IPS-20b (cell line): ENCODE measurements at regions not wholly inside any gene's neighbourhood (a gene's known extent, or its start where the extent isn't known, plus 50 kb on each side); places are given as distances from the start of the nearest gene placed in this dataset.

Experiments used
- H3K27ac ChIP-seq: one replicate; pipeline ENCODE4 v1.5.1; 2013; ENCODE audit warnings: low read length
- H3K27me3 ChIP-seq: 2 replicates; pipeline ENCODE4 v1.6.1; 2013; ENCODE audit warnings: mild to moderate bottlenecking, low read length, inconsistent platforms; ENCODE audit not compliant: insufficient read depth
- H3K36me3 ChIP-seq: 2 replicates; pipeline ENCODE4 v1.6.1; 2013; ENCODE audit warnings: low read depth, mild to moderate bottlenecking, inconsistent platforms, low read length, moderate library complexity; ENCODE audit not compliant: insufficient read depth
- H3K4me1 ChIP-seq: 2 replicates; pipeline ENCODE4 v1.6.1; 2013; ENCODE audit warnings: mild to moderate bottlenecking, control low read depth, inconsistent platforms, low read length, moderate library complexity; ENCODE audit not compliant: insufficient read depth
- H3K4me3 ChIP-seq: 2 replicates; pipeline ENCODE4 v1.5.1; 2013; ENCODE audit warnings: mild to moderate bottlenecking, low read length, inconsistent platforms
- H3K9ac ChIP-seq: 2 replicates; pipeline ENCODE4 v1.6.1; 2013; ENCODE audit warnings: low read depth, mild to moderate bottlenecking, inconsistent platforms, low read length, moderate library complexity
- H3K9me3 ChIP-seq: 2 replicates; pipeline ENCODE4 v1.6.1; 2013; ENCODE audit warnings: mild to moderate bottlenecking, low read depth, low read length, inconsistent platforms; ENCODE audit not compliant: insufficient read depth

DNA sequence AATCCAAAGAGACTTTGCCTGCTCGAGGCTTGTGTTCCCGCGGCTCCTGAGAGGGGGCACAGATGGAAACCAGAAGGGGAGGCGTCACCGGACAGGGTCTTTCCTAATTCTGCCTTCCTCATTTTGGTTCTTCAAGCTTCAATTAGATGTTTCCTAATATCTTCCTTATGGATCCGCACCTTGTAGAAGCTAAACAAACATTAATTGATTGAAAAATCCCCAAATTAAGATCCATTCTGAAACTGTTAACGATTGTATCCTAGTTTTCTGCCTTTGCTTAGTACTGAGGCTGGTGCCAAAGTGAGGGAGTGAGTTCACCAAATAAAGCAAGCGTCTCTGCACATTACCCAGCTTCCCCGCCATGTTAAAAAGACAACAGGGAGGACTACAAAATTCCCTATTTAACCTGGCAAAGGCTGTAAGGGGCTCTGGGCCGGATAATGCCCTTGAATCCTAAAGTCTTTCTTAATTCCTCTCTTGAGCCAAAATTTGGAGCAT is 123.2 kb downstream of the GPX5 start:
- peak overlapping the region; percentile 80; the same call in 1 of the 2 replicates for H3K9ac ChIP-seq
- H3K9me3 ChIP-seq = no peaks in the 10 kb centered on the region
- H3K27me3 ChIP-seq = no peaks in the 10 kb centered on the region
- H3K4me1 ChIP-seq = no peaks in the 10 kb centered on the region; the same call in 1 of the 2 replicates
- no peak overlapping the region for H3K27ac ChIP-seq
- peak overlapping the region; percentile 97 for H3K4me3 ChIP-seq
- no peaks in the 10 kb centered on the region for H3K36me3 ChIP-seq

DNA sequence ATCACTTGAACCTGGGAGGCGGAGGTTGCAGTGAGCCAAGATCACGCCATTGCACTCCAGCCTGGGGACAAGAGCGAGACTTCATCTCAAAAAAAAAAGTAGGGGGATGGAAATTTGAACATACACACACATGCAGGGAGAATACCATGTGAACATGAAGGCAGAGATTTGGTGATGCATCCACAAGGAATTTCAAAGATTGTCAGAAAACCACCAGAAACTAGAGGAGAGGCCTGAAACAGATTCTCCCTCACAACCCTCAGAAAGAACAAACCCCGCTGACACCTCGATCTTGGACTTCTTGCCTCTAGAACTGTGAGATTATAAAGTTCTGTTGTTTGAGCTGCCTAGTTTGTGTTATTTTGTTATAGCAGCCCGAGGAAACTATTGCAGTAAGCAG is 125.5 kb downstream of the GPX5 start:
- Histone ChIP-seq H3K36me3 (no peaks in the 10 kb centered on the region), H3K4me3 (no peak overlapping the region), H3K4me1 (no peaks in the 10 kb centered on the region; the same call in 1 of the 2 replicates), H3K27me3 (peaks cover 2% of the 10 kb centered on the region; the same call in 1 of the 2 replicates), H3K9ac (no peak overlapping the region), H3K27ac (no peak overlapping the region), H3K9me3 (no peaks in the 10 kb centered on the region)

DNA sequence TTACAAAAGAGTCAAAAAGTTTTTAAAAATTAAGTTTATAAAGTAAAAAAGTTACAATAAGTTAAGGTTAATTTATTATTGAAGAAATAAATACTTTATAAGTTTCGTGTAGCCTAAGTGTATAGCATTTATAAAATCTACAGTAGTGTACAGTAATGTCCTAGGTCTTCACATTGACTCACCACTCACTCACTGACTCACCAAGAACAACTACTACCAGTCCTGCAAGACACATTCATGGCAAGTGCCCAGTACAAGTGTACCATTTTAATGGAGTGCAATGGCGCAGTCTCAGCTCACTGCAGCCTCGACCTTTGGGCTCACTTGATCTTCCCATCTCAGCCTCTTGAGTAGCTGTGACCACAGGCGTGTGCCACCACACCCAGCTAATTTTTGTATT is 128.2 kb downstream of the GPX5 start:
- Histone ChIP-seq H3K9me3 (no peaks in the 10 kb centered on the region), H3K36me3 (no peaks in the 10 kb centered on the region), H3K9ac (no peak overlapping the region), H3K4me1 (no peaks in the 10 kb centered on the region; the same call in 1 of the 2 replicates), H3K4me3 (no peak overlapping the region), H3K27me3 (peaks cover 16% of the 10 kb centered on the region; the same call in 1 of the 2 replicates), H3K27ac (no peak overlapping the region)

DNA sequence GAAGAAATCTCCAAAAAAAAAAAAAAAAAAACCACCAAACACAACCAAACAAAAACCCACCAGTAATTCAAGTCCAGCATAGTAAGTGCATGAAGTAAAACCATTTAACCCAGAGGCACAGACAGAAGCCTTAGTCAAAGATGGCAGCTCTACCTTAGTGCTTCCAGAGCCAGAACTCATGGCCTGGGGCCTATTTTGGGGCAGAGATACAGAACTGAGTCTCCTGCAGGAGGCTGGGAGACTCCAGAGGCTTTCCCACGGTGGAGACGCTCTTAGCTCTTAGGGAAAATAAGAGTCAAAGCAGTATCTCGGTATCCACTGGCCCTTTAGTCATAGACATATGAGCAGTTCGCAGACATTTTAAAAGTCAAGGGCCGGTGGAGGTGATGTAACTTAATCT is 129.5 kb downstream of the GPX5 start:
- Histone ChIP-seq H3K9ac (no peak overlapping the region), H3K4me1 (no peaks in the 10 kb centered on the region), H3K36me3 (no peaks in the 10 kb centered on the region), H3K27ac (no peak overlapping the region), H3K4me3 (no peak overlapping the region), H3K27me3 (peaks cover 16% of the 10 kb centered on the region; the same call in 1 of the 2 replicates), H3K9me3 (no peaks in the 10 kb centered on the region)

DNA sequence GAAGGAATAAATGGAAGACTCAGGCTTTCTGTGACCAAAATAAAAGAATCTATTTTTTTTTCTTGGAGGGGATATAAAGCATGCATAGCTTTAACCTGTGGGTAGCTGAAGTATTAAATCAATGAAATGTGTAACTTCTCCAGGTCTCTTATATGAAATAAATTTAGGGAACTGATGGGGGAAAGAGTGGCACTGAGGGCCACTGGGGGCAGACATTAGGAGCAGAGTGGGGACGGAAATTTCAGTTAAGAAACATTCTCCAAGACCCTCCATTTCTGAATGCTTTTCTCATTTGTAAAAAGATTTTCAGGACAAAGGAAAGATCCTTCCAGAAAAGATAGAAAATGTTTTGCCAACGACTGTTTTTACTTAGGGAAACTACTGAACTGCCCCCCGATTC is 131.0 kb downstream of the GPX5 start:
- Histone ChIP-seq H3K27me3 (peaks cover 16% of the 10 kb centered on the region; the same call in 1 of the 2 replicates), H3K36me3 (no peaks in the 10 kb centered on the region), H3K27ac (no peak overlapping the region), H3K4me3 (peak overlapping the region; percentile 96; the same call in 1 of the 2 replicates), H3K9me3 (no peaks in the 10 kb centered on the region), H3K4me1 (no peaks in the 10 kb centered on the region), H3K9ac (peak overlapping the region; percentile 68; the same call in 1 of the 2 replicates)

DNA sequence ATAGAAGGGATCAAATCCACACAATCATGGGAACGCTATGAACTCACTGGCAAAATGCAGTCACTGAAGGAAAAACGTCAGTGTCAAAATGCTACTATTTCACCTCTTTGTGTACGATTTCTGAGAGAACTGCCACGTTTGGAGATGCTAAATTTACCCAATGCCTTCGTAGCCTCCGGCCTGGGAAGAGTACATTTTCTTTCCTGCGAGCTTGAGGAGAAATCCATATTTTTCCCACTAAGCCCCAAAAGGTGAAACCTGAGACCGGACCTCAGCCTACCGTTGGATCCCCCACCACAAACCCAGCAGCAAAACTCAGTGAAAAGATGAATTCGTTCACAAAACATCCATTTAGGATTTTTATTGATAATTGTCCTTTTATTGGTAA is 131.7 kb downstream of the GPX5 start:
- H3K36me3 ChIP-seq = no peaks in the 10 kb centered on the region
- H3K27ac ChIP-seq = no peak overlapping the region
- H3K27me3 ChIP-seq = peaks cover 16% of the 10 kb centered on the region; the same call in 1 of the 2 replicates
- H3K4me1 ChIP-seq = no peaks in the 10 kb centered on the region
- H3K9me3 ChIP-seq = no peaks in the 10 kb centered on the region
- peak overlapping the region; percentile 96 for H3K4me3 ChIP-seq
- peak overlapping the region; percentile 68; the same call in 1 of the 2 replicates for H3K9ac ChIP-seq

DNA sequence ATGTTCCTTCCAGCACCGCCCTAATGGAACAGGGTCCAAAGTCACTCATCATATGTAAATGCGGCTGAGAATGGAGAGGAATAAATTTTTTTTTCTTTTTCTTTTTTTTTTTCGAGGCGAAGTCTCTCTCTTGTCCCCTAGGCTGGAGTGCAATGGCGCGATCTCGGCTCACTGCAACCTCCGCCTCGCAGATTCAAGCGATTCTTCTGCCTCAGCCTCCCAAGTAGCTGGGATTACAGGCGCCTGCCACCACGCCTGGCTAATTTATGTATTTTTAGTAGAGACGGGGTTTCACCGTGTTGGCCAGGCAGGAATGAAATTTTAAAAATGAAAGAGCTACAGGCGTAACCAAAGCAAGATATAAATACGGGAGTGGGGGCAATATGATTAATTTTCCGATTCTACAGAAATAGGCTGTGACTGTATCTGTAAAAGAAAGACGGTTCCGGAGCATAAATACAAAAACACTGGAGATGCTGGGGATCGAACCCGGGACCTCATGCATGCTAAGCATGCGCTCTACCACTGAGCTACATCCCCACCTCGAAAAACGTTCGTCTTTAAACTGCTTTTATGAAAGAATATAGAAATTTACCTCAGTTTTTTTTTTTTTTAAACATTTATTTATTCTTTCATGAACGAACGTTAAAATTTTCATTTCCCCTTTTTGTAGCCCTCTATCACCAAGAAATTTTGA is 132.2 kb downstream of the GPX5 start:
- no peaks in the 10 kb centered on the region for H3K9me3 ChIP-seq
- peak overlapping the region; percentile 72; the same call in 1 of the 2 replicates for H3K9ac ChIP-seq
- no peaks in the 10 kb centered on the region for H3K4me1 ChIP-seq
- no peak overlapping the region for H3K27ac ChIP-seq
- H3K27me3 ChIP-seq = peaks cover 16% of the 10 kb centered on the region; the same call in 1 of the 2 replicates
- H3K4me3 ChIP-seq = peak overlapping the region; percentile 96
- no peaks in the 10 kb centered on the region for H3K36me3 ChIP-seq

DNA sequence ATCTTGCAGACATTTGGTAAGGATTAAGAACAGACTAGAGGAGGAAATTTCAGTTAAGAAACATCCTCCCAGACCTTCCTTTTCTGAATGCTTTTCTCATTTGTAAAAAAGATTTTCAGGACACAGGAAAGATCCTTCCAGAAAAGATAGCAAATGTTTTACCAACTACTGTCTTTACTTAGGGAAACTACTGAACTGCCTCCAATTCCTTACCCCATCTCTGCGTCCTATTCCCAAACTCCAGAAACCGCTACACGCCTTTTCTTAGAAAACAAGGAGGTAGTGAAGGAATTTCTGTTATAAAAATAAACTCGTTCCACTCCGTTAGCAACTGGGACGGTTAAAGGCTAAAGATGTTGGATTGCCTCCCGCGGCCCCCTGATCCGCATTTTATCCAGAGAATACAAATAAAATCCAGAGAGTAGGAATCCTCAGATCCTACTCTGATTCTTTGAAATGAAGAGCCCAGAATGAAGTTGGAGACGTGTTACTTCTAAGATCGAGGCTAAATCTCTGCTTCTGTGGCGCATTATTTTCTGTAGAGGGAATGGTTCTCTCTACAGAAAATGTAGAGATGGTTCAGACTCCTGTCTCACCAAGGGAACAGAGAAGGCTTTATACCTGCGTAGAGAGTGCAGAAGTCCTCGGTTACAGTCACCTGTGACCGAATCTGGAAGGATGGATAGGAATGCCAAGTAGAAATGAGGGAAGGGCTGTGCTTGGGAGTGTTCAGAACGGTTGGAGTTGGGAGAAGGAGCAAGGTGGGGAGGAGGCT is 133.0 kb downstream of the GPX5 start:
- Histone ChIP-seq H3K27ac (no peak overlapping the region), H3K27me3 (peaks cover 16% of the 10 kb centered on the region; the same call in 1 of the 2 replicates), H3K36me3 (no peaks in the 10 kb centered on the region), H3K4me1 (no peaks in the 10 kb centered on the region), H3K9me3 (no peaks in the 10 kb centered on the region), H3K9ac (peak overlapping the region; percentile 72), H3K4me3 (peak overlapping the region; percentile 96)

DNA sequence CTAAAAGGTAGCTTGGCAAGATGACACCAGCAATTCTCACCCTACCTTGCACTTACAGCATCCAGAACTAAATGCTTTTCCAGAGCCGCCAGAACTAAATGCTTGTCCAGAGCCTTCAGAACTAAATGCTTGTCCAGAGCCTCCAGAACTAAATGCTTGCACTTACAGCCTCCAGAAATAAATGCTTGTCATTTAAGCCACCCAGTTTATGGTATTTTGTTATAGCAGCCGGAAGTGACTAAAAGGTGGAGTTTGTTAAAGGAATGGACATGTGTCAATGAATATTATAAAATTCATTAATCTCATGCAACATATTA is 133.5 kb downstream of the GPX5 start:
- no peaks in the 10 kb centered on the region for H3K36me3 ChIP-seq
- H3K9ac ChIP-seq = peak overlapping the region; percentile 72
- H3K4me3 ChIP-seq = peak overlapping the region; percentile 96
- no peaks in the 10 kb centered on the region for H3K4me1 ChIP-seq
- H3K9me3 ChIP-seq = no peaks in the 10 kb centered on the region
- H3K27me3 ChIP-seq = peaks cover 16% of the 10 kb centered on the region; the same call in 1 of the 2 replicates
- no peak overlapping the region for H3K27ac ChIP-seq

DNA sequence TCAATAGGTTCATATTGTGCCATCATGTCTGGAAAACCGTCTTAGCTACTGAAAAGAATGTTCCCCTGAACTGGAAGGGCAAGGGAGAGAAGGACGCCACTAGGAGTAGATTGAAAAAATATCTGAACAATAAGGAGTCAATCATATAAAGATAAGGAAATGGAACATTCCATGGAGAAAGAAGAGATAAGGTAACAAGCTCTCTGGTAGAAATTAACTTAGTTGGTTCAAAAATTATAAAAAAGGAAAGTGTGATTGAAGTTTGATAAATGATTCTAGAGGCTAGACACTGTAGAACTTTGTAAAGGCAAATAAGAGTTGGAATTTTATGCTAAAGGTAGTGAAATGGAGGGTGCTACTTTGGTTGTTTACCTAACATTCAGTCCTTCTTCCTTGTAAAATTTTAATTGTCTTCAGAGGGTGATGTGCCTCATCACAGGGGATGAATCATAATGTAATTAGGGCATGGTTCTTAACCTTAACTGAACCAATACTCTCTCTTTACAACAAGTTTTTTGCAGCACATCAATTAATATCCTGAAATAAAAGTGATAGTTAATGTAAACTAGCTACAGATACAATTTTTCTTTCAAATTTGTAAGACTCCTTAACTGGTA is 135.5 kb downstream of the GPX5 start:
- Histone ChIP-seq H3K27ac (no peak overlapping the region), H3K27me3 (peaks cover 14% of the 10 kb centered on the region; the same call in 1 of the 2 replicates), H3K4me3 (no peak overlapping the region), H3K36me3 (no peaks in the 10 kb centered on the region), H3K9me3 (no peaks in the 10 kb centered on the region), H3K9ac (no peak overlapping the region), H3K4me1 (no peaks in the 10 kb centered on the region)

DNA sequence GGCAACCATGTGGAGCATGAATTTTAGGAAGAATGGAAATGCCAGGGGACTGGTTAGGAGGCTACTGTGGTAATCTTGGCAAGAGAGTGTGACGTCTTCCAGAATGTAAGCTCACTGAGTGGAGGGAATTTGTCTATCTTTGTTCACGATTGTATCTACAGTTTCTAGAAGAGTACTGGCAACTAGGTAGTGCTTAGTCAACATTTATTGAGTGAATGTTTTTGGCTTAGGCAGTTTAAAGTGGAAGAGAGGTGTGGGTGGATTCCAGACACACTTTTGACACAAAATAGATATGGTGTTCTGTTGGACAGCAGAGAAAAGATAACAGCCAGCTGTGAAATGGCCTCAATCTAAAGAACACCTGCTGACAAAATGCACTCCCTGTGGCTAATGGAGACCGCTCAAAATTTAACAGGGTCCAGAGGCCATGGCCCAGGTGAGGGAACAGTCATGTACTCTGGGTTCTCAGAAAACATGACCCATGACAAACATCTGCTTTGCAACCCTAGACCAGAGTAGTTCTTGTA is 139.3 kb downstream of the GPX5 start:
- Histone ChIP-seq H3K9me3 (no peaks in the 10 kb centered on the region), H3K27me3 (no peaks in the 10 kb centered on the region), H3K27ac (no peak overlapping the region), H3K36me3 (no peaks in the 10 kb centered on the region), H3K9ac (no peak overlapping the region), H3K4me1 (no peaks in the 10 kb centered on the region), H3K4me3 (no peak overlapping the region)
